IgD-negative memory B cell (primary cell): ENCODE measurements at regions not wholly inside any gene's neighbourhood (a gene's known extent, or its start where the extent isn't known, plus 50 kb on each side); places are given as distances from the start of the nearest gene placed in this dataset.
"Not testable (repeated sequence)": the region's sequence is repeated elsewhere in the genome, so short reads cannot be mapped to it uniquely, and the experiment has no call there.

Experiments used
- H3K27ac Mint-ChIP-seq, 3 donors: one replicate each; pipeline ENCODE4 v1.8.0; 2020 to 2022; ENCODE audit warnings: mild to moderate bottlenecking in 3 of 3, mixed read lengths in 3 of 3, moderate library complexity in 1 of 3
- H3K27me3 Mint-ChIP-seq: one replicate; pipeline ENCODE4 v1.8.0; 2021; ENCODE audit warnings: mixed read lengths
- H3K36me3 Mint-ChIP-seq: one replicate; pipeline ENCODE4 v1.8.0; 2020; ENCODE audit warnings: mild to moderate bottlenecking, mixed read lengths
- H3K4me1 Mint-ChIP-seq, 3 donors: one replicate each; pipeline ENCODE4 v1.8.0; 2020 to 2022; ENCODE audit warnings: mixed read lengths in 3 of 3, mild to moderate bottlenecking in 1 of 3
- H3K4me3 Mint-ChIP-seq, 4 donors: one replicate each; pipeline ENCODE4 v1.8.0; 2020 to 2022; ENCODE audit warnings: mild to moderate bottlenecking in 4 of 4, mixed read lengths in 4 of 4, moderate library complexity in 3 of 4
- H3K9me3 Mint-ChIP-seq, 3 donors: one replicate each; pipeline ENCODE4 v1.8.0; 2020 to 2021; ENCODE audit warnings: mixed read lengths in 3 of 3, mild to moderate bottlenecking in 1 of 3

DNA sequence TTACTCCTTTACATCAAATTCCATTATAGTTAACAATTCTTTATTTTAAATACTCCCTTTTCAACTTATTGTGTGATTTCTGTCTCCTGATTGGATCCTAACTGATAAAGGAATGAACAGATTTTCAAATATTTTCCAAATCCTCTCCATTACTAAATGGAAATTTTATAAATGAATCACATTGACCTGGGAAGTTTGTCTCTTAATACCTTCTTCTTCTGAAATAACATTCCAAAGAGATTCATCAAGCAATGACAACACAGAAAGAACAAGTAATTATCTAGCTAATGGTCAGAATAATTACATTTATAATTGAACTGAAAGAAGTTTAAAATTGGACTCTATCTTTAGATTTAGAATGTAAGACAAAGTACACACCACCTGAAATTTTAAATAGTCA, 515.4 kb upstream of the PTCHD4 start:
- peaks cover 0 to 10% (median 5%) of the 10 kb centered on the region in 3 donors for H3K9me3 Mint-ChIP-seq
- no peaks in the 10 kb centered on the region for H3K4me1 Mint-ChIP-seq
- H3K27me3 Mint-ChIP-seq, result no peaks in the 10 kb centered on the region
- no peak overlapping the region for H3K4me3 Mint-ChIP-seq
- no peaks in the 10 kb centered on the region for H3K36me3 Mint-ChIP-seq
- H3K27ac Mint-ChIP-seq, result no peak overlapping the region

DNA sequence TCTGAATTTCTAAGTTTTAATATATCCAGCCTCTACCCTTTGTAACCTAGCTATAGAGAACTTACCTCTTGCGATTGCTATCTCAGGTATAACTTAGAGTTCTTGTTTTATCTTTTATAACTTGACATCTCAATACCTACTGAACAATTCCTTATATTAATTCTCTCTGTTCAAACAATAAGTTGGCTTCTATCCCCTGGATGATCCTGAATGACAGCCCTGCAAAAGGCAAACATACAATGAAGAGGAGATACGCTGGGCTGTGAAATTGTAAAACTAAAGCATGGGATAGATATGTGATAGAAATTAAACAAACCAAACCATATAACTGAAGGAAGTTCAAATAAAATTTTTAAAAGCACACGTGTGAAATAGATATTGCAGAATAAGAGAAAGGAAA, 513.6 kb upstream of the PTCHD4 start:
- peaks cover 0 to 6% (median 3%) of the 10 kb centered on the region in 3 donors for H3K9me3 Mint-ChIP-seq
- no peaks in the 10 kb centered on the region for H3K27me3 Mint-ChIP-seq
- H3K36me3 Mint-ChIP-seq, result no peaks in the 10 kb centered on the region
- H3K4me3 Mint-ChIP-seq, result no peak overlapping the region
- no peak overlapping the region for H3K27ac Mint-ChIP-seq
- H3K4me1 Mint-ChIP-seq, result no peaks in the 10 kb centered on the region

DNA sequence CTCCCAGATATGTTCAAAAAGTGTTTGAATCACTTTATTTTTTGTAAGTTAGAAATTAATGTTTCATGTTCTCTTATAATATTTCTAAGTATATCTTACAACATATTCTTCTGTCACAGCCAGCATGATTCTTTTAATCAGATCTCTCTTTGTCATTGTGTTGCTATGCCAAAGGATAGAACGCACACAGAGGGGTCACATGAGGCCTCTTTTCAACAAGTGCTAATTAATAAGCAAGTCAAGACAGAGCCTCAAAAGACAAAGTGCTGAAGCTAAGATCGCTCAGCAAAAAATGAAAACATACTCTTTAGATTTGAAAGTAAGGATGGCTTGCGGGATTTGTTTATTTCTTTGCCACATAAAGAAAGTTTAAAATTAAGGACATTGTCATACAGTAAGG, 508.8 kb upstream of the PTCHD4 start:
- Mint-ChIP-seq H3K4me1 (no peaks in the 10 kb centered on the region), H3K9me3 (peaks cover 2 to 14% (median 3%) of the 10 kb centered on the region in 3 donors), H3K36me3 (no peaks in the 10 kb centered on the region), H3K4me3 (no peak overlapping the region), H3K27me3 (no peaks in the 10 kb centered on the region), H3K27ac (no peak overlapping the region)

GRCh38 chr6:48615041-48615440, 504.0 kb upstream of the PTCHD4 start:
- Mint-ChIP-seq H3K4me1 (no peaks in the 10 kb centered on the region), H3K27ac (no peak overlapping the region), H3K36me3 (no peaks in the 10 kb centered on the region), H3K9me3 (peaks cover 3 to 12% (median 6%) of the 10 kb centered on the region in 3 donors), H3K4me3 (no peak overlapping the region), H3K27me3 (no peaks in the 10 kb centered on the region)

DNA sequence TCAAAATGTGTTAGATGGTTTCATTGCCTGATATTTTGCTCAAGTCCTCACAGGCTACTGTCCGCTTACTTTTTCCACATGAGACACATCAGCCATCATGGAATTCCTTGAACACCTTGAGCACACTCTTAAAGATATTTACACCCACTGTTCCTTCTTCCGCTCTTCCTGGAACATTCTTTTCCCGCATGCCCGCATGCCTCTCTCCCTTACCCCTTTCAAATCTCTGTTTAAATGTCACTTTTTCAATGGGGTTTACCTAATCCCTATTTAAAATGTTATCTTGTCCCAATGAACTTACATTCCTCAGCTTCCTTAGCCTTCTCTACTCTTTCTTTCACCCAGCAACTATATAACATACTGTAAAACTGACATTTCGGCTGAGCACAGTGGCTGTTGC, 503.3 kb upstream of the PTCHD4 start:
- Mint-ChIP-seq H3K9me3 (peaks cover 6 to 12% (median 9%) of the 10 kb centered on the region in 3 donors), H3K27me3 (no peaks in the 10 kb centered on the region)

DNA sequence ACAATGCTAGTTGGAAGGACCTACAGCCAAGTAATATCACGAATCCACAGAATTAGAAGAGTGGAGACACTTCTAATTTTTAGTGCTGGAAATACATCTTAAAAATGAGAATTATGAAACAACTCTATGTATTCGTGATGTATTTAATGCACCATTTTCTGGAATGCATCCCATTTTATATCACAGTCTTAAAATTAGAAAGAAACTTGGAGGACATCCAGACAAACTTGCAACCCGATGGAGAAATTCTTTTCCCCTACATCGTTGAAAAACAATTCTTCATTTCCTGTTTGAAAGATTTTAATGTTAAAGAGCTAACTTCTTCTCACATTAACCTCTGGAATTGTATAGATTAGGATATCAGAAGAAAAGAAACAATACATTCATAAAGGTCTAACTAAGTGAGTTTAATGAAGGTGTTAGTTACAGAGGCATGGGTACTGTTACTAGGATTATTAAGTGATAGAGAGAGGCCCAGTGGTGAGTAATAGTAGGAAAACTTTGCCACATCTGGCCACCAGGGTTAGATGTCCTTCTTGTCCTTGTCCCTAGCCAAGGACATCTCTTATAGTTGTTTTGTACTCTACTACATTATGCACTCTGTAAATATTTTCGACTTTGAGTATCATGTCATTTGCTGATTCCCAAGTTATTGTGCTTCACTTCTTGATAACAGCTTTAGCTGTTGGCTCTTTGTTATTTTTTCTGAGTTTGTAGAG, 502.4 kb upstream of the PTCHD4 start:
- Mint-ChIP-seq H3K9me3 (peaks cover 6 to 12% (median 9%) of the 10 kb centered on the region in 3 donors), H3K36me3 (no peaks in the 10 kb centered on the region), H3K27me3 (no peaks in the 10 kb centered on the region), H3K27ac (no peak overlapping the region), H3K4me1 (no peaks in the 10 kb centered on the region), H3K4me3 (no peak overlapping the region)

More for the DNA sequence above, 503.3 kb upstream of the PTCHD4 start:
- Mint-ChIP-seq H3K4me1 (no peaks in the 10 kb centered on the region), H3K36me3 (no peaks in the 10 kb centered on the region), H3K27ac (no peak overlapping the region), H3K4me3 (no peak overlapping the region)

- no peaks in the 10 kb centered on the region for H3K36me3 Mint-ChIP-seq
- no peak overlapping the region for H3K27ac Mint-ChIP-seq
- no peaks in the 10 kb centered on the region for H3K4me1 Mint-ChIP-seq
- H3K4me3 Mint-ChIP-seq, result no peak overlapping the region
- H3K27me3 Mint-ChIP-seq, result no peaks in the 10 kb centered on the region
- peaks cover 3 to 12% (median 4%) of the 10 kb centered on the region in 3 donors for H3K9me3 Mint-ChIP-seq
Measured at GRCh38 chr6:48611332-48611731, 500.3 kb upstream of the PTCHD4 start.

- H3K4me1 Mint-ChIP-seq, result no peaks in the 10 kb centered on the region
- H3K4me3 Mint-ChIP-seq, result no peak overlapping the region
- H3K27me3 Mint-ChIP-seq, result no peaks in the 10 kb centered on the region
Measured at GRCh38 chr6:48610846-48611245, 499.8 kb upstream of the PTCHD4 start.

GRCh38 chr6:48606618-48607017, 495.6 kb upstream of the PTCHD4 start:
- H3K27ac Mint-ChIP-seq, result no peak overlapping the region
- H3K27me3 Mint-ChIP-seq, result no peaks in the 10 kb centered on the region
- peaks cover 0 to 1% (median 0%) of the 10 kb centered on the region in 3 donors for H3K4me1 Mint-ChIP-seq
- H3K36me3 Mint-ChIP-seq, result no peaks in the 10 kb centered on the region
- H3K9me3 Mint-ChIP-seq, result peaks cover 3 to 6% (median 4%) of the 10 kb centered on the region in 3 donors
- H3K4me3 Mint-ChIP-seq, result no peak overlapping the region

More at GRCh38 chr6:48610846-48611245, 499.8 kb upstream of the PTCHD4 start:
- Mint-ChIP-seq H3K9me3 (peaks cover 3 to 12% (median 4%) of the 10 kb centered on the region in 3 donors), H3K27ac (no peak overlapping the region), H3K36me3 (no peaks in the 10 kb centered on the region)

DNA sequence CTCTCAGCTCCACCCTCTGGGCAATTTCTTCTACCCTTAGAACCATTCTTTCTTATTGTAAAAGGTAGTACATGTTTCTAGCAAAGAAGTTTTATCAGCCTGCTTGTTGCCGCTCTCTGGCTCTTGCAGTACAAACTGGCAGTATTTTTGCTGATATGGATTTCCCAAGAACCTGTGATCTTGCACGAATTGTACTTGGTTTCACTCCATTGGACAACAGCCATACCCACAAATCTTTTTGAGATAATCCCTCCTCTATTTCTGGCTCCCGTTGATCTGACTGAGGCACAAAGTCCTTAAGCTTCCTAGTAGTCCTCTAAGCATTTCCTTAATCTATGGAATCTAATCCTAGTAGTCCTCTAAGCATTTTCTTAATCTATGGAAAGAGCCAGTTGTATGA, 487.0 kb upstream of the PTCHD4 start:
- H3K4me3 Mint-ChIP-seq, result no peak overlapping the region
- H3K27me3 Mint-ChIP-seq, result no peaks in the 10 kb centered on the region
- H3K27ac Mint-ChIP-seq, result no peak overlapping the region
- H3K4me1 Mint-ChIP-seq, result no peaks in the 10 kb centered on the region
- H3K36me3 Mint-ChIP-seq, result no peaks in the 10 kb centered on the region
- peaks cover 2 to 3% (median 3%) of the 10 kb centered on the region in 3 donors for H3K9me3 Mint-ChIP-seq

DNA sequence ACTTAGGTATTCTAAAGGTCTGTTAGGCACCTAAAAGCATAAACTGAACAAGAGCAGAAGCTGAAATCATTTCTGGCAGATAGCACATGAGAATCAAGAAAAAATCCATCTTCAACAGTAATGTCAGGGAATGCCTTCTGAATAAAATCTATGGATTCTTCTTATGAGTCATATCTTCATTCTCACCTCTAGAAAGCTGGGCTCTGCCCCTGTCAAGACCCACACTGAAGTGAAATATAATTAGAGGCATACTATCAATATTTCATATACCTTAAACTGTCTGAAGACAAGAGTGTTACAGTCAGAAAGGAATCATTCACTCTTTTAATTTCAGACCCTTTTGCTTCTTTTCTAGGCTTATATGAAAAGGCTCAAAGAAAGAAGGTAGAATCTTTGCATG, 485.8 kb upstream of the PTCHD4 start:
- no peaks in the 10 kb centered on the region for H3K27me3 Mint-ChIP-seq
- no peak overlapping the region for H3K27ac Mint-ChIP-seq
- no peak overlapping the region for H3K4me3 Mint-ChIP-seq
- H3K9me3 Mint-ChIP-seq, result peaks cover 2 to 7% (median 5%) of the 10 kb centered on the region in 3 donors
- no peaks in the 10 kb centered on the region for H3K4me1 Mint-ChIP-seq
- no peaks in the 10 kb centered on the region for H3K36me3 Mint-ChIP-seq

DNA sequence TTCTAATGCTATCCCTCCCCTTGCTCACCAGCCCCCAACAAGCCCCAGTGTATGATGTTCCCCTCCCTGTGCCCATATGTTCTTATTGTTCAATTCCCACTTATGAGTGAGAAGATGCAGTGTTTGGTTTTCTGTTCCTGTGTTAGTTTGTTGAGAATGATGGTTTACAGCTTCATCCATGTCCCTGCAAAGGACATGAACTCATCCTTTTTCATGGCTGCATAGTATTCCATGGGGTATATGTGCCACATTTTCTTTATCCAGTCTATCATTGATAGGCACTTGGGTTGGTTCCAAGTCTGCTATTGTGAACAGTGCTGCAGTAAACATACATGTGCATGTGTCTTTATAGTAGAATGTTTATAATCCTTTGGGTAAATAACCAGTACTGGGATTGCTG, 480.2 kb upstream of the PTCHD4 start:
- H3K9me3 Mint-ChIP-seq, result peaks cover 5 to 15% (median 10%) of the 10 kb centered on the region in 3 donors
- not testable (repeated sequence) for H3K4me1 Mint-ChIP-seq, H3K27ac Mint-ChIP-seq, H3K27me3 Mint-ChIP-seq, H3K36me3 Mint-ChIP-seq, H3K4me3 Mint-ChIP-seq

DNA sequence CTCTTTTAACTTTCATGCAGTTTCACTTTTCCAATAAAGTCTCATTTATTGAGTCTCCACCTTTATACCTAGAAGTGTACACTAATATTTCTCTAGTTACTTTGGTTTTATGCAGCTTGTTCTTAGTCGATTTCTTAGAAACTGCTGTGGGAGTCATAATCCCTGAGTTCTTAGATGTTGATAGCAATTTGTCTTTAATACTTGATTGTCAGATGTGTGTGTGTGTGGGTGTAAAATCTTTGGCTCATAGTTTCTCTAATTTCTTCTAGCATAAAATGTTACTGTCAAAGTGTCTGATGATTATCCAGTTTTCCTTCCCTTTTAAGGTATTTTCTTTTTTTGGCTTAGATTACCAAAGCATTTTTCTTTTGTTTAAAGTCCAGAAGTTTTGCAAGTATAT, 473.8 kb upstream of the PTCHD4 start:
- no peaks in the 10 kb centered on the region for H3K27me3 Mint-ChIP-seq
- peaks cover 0 to 6% (median 2%) of the 10 kb centered on the region in 3 donors for H3K9me3 Mint-ChIP-seq
- no peak overlapping the region for H3K27ac Mint-ChIP-seq
- H3K36me3 Mint-ChIP-seq, result no peaks in the 10 kb centered on the region
- H3K4me1 Mint-ChIP-seq, result no peaks in the 10 kb centered on the region
- H3K4me3 Mint-ChIP-seq, result no peak overlapping the region

DNA sequence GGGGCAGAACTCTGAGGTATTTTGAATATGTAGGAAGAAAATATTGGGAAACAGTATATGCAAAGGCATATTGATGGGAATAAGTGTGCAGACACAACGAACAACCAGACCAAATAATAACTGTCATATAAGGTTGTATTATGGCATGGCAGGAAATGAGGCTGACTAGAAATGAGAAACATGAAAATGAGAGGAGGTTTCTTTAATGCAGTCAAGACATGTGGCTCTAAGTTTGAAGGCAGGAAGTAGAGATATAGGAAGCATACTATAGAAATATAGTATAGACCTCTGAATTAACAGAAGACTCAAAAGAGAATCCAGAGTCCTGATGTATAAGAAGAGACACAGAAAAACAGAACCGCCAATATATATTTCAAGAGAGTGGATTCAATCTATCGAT, 459.7 kb upstream of the PTCHD4 start:
- Mint-ChIP-seq H3K27ac (no peak overlapping the region), H3K4me1 (no peaks in the 10 kb centered on the region), H3K4me3 (no peak overlapping the region), H3K9me3 (peaks cover 0 to 13% (median 6%) of the 10 kb centered on the region in 3 donors), H3K36me3 (peaks cover under 1% of the 10 kb centered on the region), H3K27me3 (no peaks in the 10 kb centered on the region)

GRCh38 chr6:48568856-48569255, 457.9 kb upstream of the PTCHD4 start:
- Mint-ChIP-seq H3K27ac (no peak overlapping the region), H3K9me3 (peaks cover 0 to 13% (median 6%) of the 10 kb centered on the region in 3 donors)

DNA sequence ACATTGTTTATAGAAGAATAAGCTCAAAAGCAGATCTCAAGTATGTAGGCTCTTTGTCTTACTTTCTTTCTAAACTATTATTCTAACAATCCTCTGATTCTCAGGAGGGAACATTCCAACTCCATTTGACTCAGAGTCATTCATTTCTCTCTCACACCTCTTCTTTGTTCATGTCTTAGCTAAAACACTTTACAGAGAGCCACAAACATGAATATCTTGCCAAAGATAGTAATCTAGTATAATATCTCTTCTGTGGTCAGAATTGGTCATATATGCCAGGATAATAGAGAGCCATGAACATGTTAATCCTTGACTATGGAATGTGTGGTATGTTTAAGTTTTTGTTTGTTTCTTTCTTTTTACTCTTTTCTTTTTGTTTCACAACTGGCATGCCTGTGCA, 456.0 kb upstream of the PTCHD4 start:
- Mint-ChIP-seq H3K4me1 (no peaks in the 10 kb centered on the region), H3K4me3 (no peak overlapping the region), H3K27ac (no peak overlapping the region), H3K9me3 (peaks cover 0 to 7% (median 5%) of the 10 kb centered on the region in 3 donors), H3K36me3 (peaks cover 3% of the 10 kb centered on the region), H3K27me3 (no peaks in the 10 kb centered on the region)

More at GRCh38 chr6:48568856-48569255, 457.9 kb upstream of the PTCHD4 start:
- no peak overlapping the region for H3K4me3 Mint-ChIP-seq
- no peaks in the 10 kb centered on the region for H3K27me3 Mint-ChIP-seq
- H3K4me1 Mint-ChIP-seq, result no peaks in the 10 kb centered on the region
- H3K36me3 Mint-ChIP-seq, result peaks cover 3% of the 10 kb centered on the region
